GM18511 (cell line): ENCODE measurements at regions not wholly inside any gene's neighbourhood (a gene's known extent, or its start where the extent isn't known, plus 50 kb on each side); places are given as distances from the start of the nearest gene placed in this dataset.
"Not testable (repeated sequence)": the region's sequence is repeated elsewhere in the genome, so short reads cannot be mapped to it uniquely, and the experiment has no call there.

Source experiments
- ATAC-seq: cut with Tn5 transposase; IDR thresholded peaks from one replicate; pipeline ENCODE4 v1.9.1; 2021; ENCODE audit warnings: mild to moderate bottlenecking, moderate library complexity; ENCODE audit not compliant: unreplicated experiment

DNA sequence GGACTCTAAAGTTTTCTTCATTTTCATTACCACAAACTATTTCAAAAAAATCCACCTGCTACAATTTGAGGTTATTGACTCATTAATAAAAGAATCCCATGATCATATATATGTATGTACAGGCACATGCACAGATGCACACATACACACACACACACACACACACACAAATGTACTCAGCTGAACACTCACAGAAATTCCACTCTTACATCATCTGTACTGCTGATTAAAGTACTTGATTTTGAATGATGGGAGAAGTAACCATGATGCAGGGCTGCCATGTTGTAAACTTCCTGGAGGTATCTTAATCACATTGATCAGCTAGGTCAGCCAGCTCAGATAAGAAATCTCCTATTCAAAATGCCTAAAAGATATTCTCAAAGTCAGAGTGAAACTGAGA lies 1313.2 kb upstream of the NRXN1 start:
- ATAC-seq: no peak

DNA sequence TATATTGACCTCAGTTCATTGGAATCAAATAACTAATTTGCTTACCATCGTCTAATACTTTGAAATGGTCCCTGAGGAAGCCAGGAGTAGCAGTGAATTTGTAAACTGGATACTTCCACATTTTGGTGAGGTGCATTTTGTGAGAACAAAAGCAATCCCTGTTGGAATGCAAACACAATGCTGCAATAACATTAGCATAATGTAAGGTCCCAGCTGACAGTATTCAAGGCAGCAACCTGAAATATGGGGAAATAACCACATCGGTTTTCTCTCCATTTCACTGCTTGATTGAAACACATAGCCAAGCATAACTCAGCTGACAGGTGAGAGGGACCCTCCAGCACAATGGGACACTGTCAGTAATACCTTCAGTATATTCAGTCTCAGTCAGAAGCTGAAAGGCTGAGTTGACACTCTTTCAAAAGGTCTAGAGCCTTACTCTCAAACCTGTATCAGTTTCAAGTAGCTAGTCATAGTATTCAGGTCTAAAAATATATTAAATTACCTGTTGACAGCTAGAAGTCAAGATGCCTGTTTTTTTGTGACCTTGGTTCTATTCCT lies 1311.9 kb upstream of the NRXN1 start:
- ATAC-seq: no peak

DNA sequence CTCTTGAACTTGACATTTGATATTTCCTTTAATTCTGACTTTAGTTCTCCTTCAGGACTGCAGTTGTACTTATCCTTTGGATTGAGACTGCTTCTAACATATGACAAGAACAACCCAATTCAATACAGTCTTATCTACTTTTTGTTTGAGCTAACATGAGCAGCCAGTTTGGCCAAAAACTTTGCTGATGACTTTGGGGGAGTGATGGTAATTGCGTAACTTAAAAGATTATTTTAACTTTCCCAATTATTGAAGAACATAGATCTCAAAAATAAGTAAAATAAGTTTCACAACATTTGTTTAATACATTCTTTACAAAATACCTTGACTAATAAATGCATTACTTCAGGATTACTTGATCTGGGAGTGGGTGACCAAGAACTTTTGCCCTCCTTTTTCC lies 1311.1 kb upstream of the NRXN1 start:
- ATAC-seq: no peak

DNA sequence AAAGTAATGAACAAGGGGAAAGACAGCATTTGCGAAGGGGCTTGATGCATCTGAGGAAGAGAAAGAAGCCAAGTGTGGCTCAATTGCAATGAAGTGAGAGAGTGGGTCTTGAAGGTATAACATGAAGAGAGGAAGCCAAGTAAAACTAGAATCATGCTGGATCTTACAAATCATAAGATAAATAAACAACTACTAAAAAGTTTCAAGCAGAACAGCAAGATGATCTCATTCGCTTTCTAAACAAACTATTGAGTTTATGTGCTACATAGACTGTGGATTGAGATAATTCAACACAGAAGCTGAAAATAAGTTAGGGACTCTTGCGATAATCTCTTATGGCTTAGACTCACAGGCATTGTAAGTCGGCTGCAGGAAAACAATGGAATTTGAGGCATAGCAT lies 1310.5 kb upstream of the NRXN1 start:
- ATAC-seq: no peak

DNA sequence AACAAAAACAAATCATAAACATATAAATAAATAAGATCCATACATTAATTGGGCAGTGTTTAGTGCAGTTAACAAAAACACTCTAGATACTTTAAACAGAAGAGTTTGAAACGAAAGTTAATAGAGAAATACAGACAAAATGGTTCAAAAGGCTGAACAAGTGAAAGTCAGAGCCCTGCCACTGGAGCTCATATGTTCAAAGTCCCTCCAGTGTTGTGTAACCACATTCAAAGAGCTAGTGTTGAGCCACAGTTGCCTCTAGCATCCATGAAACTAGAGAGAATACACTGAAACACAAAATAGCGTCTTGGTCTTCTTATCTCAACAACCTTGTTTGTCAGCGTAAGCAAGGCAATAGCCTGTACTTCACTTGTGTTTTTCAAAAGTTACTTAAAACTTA lies 1309.8 kb upstream of the NRXN1 start:
- ATAC-seq: no peak

DNA sequence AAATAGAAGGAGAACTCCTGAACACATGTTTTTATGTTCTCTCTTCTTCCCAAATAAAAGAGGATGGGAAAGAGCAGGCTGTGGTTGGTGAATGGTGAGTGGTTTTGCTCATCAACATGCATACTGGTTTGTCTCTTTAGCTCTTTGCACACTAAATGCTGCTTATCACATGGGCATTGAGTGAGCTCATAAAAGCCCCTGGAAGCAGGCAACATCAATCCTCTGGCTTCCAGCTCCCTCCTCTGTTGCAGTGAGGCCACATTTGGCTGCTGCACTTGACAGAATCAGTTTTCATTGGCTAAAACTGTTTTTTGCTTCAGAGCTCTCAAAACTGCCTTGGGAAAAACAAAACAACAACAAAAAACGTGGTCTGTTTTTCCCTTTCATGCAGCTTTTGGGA lies 1308.2 kb upstream of the NRXN1 start:
- no peak for ATAC-seq

DNA sequence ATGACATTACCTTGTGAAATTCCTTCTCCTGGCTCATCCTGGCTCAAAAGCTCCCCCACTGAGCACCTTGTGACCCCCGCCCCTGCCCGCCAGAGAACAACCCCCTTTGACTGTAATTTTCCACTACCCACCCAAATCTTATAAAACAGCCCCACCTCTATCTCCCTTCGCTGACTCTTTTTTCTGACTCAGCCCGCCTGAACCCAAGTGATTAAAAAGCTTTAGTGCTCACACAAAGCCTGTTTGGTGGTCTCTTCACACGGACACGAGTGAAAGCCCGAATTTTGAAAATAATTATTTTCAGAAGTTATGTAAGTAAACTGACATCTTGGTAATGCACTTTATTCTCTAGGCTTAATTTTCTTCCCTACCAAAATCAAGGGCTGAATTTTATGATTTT lies 1305.9 kb upstream of the NRXN1 start:
- ATAC-seq: not testable (repeated sequence)

DNA sequence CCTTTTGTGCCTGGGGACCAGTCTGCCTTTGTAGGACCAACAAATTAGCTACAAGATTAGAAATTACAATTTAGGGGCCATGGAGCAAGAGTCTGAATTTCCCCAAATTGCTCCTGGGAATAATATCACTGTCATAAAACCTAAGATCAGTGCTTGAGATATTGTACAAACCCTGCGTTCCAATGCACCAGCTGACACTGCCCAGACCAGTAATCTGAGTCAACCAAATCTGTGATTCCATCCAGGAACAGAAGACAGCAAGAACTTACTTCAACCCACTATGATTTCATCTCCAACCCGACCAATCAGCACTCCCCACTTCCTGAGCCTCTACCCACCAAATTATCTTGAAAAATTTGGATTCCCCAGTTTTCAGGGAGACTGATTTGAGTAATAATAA lies 1305.0 kb upstream of the NRXN1 start:
- ATAC-seq: no peak

DNA sequence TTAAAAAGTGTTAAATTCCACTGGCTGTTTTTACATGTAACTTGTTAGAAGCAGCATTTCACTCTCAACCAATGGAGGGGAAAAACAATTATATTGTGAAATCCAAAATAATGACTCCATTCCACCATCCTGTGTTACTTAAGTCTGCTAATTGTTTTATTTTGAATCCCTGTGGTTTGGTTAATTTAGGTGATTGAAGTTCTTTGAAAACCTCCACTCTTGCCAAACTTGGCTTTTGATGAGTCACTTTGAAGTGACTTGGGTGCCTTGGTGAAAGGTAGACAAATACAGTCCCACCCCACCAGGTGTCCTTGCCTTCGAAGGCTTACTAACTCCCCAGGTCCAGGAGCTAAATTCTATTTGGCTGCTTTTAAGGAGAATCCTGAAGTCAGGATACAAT lies 1303.8 kb upstream of the NRXN1 start:
- ATAC-seq: no peak

DNA sequence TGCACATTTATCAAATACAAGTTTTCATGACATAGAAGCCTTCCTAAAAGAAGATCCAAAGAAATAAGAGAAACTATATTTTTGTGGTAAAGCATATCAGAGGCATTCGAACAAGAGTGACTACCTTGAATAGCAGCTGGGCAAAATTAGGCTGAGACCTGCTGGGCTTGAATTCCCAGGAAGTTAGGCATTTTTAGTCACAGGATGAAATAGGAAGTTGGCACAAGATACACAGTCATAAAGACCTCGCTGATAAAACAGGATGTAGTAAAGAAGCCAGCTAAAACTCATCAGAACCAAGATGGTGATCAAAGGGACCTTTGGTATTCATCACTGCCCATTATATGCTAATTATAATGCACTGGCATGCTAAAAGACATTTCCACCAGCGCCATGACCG lies 1302.3 kb upstream of the NRXN1 start:
- no peak for ATAC-seq

DNA sequence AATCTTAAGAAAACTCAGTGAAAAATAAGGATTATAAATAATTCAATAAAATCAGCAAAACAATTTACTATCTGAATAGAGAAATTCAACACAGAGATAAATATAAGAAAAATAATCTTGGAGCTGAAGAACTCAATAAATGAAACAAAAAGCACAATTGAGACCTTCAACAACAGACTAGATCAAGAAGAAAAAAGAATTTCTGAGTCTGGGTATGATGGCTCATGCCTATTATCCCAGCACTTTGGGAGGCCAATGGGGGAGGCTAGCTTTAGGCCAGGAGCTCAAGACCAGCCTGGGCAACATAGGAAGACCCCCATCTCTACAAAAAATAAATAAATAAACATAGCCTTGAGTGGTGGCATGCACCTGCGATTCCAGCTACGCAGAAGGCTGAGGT lies 1295.7 kb upstream of the NRXN1 start:
- ATAC-seq: no peak

DNA sequence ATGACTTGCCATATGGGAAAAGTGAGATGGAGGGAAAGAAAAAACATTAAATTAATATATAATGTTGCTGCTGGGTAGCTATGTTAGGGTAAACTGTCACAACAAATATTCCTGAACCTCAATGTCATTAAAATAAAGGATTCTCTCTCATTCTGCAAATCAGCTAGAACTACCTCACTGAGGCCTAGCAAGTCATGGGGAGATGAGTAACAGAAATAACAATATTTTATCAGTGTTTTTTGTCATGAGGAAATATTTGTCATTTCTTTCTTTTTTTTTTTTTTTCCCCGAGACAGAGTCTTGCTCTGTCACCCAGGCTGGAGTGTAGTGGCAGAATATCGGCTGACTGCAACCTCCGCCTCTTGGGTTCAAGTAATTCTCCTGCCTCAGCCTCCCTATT lies 1282.3 kb upstream of the NRXN1 start:
- ATAC-seq: no peak

DNA sequence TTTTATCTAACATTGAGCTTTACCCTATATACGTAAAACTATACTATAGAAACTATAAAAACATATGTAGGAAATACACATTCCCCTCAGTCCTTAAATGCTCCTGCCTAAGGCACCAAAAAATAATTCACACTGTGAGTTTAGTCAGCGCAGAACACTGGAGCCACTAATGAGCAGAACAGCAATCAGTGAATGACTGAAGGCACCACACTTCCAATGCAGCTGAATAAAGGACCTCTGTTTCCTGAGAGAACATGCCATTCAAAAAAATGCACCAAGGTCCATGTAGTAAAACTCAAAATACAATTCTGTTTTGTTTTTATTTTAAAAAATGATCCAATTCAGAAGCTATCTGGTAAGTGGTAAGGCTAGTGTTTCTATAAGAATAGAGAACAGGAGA lies 1280.6 kb upstream of the NRXN1 start:
- ATAC-seq: no peak

DNA sequence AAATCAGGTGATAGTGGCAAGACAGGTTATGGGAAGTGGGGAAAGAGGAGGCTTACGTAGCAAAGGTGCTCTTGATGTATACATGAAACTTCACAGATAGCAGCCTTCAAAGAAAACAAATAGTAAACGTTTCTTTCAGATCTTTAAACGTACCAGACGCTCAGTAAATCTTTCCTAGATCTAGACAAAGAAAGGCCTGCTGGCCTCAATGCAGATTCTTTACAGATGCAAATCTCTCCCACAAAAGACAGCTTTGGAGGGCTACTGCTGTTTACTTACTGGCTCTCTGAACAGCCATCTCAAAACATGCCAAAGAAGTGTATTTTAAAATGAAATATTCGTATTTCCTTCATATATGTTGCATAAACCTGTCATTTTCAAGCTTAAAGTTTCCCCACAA lies 1279.9 kb upstream of the NRXN1 start:
- ATAC-seq: no peak

DNA sequence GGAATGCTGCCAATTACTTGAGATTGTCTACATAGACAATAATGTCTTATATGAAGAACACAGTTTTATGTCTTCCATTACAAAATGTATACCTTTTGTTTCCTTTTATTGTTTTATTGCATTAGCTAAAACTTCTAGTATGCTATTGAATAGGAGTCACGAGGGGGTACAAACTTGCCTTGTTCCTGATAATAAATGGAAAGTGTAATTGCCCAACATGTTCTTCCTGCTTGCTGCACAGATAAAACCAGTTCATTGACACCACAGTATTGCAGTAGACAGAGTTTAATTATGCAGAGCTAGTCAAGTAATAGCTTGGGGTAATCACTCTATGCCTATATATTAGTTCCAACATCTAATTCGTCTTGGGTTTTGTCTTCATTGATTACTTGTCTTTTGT lies 1276.2 kb upstream of the NRXN1 start:
- ATAC-seq: no peak

DNA sequence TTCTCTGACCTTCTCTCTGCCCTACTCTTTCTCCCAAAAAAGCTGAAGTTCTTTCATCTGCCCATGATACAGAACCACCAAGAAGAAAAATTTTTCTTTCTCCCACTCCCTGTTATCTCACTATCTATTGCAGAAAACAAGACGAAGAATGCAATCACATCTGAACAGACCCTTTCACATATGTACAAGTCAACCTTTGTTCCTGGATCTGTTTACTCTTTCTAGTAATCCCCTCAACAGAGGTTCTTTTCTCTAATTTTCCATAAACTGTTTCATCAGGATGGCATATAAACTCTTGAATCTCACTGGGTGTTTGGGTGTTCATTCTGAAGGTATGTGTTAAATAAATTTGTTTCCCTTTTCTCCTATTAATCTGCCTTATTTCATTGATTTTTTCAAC lies 1262.7 kb upstream of the NRXN1 start:
- ATAC-seq: no peak

DNA sequence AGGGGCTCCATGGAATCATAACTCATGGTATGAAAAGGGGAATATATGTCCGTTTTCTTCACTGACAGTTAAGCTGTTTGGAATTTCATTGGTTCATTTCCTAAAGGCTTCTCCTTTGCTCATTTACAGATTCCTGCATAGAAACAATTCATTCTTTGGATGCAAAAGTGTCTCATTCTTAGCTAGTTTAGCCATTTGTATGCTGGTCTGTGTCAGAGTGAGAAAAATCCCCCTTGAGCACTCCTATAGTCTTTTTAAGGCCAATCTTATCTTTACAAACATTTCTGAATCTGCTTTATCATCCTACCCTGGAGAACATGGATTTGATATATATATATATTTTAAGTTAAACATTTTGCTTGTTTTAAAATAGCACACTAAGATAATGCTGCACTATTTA lies 1260.9 kb upstream of the NRXN1 start:
- ATAC-seq: no peak

DNA sequence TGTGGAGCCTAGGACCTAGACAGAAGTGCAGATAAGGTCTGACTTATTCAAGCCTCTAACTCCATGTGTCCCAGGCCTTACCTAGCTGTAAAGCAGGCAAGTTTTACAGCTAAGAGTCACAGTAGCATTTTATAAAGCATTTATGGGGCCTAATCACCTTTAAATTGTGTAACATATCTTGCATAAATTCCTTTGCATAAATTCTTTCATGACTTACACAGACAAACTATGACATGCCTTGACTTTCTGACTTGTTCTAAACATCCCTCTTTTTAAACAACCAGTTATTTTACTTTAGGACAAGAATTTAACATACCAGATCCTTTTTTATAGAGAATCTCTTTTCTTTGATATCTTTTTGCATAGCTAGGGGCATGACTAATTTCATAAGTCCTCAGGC lies 1257.8 kb upstream of the NRXN1 start:
- no peak for ATAC-seq

DNA sequence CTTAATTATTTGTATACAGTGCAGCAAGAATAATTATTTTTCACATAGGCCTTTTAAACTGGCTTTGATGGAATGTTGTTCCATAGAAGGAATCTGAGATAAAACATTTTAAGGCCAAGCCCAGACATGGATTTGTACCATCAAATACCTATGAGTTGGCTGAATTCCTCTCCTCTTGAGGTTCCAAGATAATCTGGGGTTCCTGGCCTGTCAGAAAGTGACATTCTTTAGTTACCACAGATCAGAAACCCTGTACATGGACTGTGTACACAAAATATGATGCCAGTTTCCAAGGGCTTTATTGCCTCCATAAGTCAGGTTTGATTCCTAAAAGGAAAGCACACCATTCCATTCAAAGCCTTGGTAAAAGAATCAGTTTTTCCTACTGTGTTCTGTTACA lies 1256.7 kb upstream of the NRXN1 start:
- no peak for ATAC-seq

DNA sequence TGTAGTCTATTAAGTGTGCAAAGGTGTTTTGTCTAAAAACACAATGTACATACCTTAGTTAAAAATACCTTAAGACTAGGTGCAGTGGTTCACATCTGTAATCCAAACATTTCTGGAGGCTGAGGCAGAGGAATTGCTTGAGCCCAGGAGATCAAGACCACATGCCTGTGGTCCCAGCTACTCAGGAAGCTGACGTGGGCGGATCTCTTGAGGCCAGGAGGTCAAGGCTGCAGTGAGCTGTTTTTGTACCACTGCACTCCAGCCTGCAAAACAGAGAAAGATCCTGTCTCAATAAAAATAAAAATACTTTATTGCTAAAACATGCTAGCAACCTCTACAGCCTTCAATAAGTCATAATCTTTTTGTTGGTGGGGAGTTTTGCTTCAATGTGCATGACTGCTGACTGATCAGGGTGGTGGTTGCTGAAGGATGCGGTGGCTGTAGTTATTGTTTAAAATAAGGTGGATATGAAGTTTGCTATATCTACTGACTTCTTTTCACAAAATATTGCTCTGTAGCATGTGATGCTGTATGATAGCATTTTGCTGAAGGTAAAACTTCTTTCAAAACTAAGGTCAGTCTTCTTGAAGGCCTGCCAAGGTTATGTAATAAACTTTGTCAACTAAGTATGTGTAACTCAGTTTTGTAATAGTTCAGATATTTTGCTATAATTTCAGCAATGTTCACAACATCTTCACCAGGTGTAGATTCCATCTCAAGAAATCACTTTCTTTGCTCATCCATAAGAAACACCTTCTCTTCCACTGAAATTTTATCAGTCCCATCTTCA lies 1238.0 kb upstream of the NRXN1 start:
- no peak for ATAC-seq

DNA sequence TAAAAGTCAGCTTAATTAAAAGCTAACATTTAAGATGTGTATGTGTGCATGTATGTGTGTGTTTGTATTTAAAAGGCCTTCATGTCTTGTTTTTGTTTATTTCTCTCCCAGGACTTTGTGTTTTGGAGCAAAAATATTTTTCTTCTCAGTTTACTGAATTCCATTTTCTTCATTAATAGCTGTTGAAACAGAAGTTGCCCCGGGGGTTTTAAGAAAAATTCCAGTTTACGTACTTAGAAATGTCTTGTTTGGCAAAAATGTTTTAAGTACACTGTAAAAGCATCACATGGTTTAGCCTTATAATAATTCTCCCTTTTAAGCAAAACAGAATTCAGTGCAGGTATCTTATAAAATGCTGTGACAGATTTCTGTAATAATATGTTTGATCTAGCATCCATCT lies 1233.0 kb upstream of the NRXN1 start:
- no peak for ATAC-seq

DNA sequence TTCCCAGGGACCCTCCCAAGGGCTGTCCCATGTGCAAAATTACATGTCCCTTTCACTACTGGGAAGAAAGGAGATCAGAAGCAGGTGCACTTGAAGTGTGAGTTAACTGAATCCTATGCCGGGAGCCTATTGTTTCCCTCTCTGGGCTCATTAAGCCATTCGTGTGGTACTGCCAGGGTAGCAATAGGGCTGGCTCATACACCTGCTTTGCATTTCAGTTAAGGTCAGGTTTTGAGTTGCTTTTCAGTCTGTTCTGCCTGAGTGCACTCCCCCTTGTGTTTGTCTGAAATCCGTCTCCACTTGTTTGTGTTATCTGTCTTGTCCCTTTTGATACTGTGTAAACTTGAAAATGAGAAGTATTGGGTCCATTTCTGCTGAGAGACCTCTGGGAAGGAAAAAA lies 1232.6 kb upstream of the NRXN1 start:
- no peak for ATAC-seq

DNA sequence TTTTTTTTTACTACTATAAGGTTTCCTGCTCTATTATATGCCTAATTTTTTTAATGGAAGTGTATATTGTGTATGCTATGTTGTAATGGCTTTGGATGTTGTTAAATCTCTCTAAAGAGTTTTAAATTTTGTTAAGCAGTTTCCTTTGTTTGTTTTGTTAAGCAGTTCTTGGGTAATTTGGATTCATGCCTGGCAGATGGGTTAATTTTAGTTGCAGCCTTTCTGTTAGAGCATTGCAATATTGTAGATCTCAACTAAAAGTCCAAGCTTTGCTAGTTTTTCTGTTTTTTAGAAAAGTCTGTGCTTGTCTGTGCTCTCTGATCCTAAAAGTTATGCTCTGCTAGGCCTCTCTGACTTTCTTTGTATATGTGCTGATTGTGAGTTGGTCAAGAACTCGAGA lies 1229.0 kb upstream of the NRXN1 start:
- ATAC-seq: no peak
